NCI-H82 (cell line): ENCODE measurements at regions not wholly inside any gene's neighbourhood (a gene's known extent, or its start where the extent isn't known, plus 50 kb on each side); places are given as distances from the start of the nearest gene placed in this dataset.

Experiments used
- DNase-seq: peaks from one replicate; lab custom pipeline; 2025; lab: John Stamatoyannopoulos, UW

DNA sequence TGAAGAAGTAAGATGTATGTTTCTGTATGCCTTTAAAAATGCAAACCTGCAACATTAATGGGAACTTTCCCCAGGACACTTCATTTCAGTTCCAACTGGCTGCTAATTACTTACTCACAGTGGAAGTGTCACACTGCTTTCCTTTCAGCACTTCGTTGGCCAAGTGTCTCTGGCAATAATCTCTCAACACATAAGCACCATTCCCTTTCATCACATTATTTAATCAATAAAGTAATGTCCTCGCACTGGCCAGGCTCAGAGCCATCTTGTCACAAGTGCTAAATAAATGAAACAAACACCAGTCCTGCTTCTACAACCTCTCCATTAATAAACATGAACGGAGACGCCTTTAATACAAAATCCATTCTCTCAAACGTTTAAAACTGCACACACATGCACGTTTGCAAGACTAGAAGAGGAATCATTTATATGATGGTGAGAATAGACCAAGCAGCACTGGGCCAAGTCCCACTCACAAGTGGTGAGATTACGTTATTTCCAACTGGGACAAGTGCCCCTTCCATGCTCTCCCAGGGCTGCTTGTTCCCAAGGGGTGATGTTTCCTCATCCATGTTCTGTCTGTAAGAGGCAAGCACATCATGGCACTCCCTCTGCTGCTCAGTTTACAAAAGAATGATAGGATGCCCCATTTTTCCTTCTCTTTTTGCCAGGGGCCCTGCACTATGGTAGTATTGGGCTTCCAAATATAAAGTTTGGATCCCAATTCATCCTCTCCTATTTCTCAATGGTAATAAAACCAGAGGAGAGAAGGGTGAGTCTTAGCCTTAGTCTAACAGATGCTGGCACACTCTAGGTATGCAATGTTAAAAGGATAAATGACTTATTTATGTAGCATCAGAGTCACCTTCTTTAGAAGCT is 56.8 kb upstream of the ETAA1 start:
- DNase-seq, result no peak

DNA sequence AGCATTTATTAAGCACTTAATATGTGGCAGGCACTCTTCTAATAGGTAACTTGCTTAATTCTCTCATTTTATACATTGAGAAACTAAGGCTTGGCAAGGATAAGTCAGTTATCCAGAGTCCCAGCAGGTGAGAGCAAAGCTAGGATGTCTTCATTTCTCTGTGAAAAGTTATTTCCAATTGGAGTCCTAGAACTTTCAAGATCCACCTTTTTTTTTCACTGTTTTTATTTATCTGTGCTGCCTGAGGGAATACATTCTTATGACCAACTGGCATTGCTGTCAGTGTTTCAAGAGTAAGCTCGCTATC is 56.2 kb upstream of the ETAA1 start:
- DNase-seq, result no peak

DNA sequence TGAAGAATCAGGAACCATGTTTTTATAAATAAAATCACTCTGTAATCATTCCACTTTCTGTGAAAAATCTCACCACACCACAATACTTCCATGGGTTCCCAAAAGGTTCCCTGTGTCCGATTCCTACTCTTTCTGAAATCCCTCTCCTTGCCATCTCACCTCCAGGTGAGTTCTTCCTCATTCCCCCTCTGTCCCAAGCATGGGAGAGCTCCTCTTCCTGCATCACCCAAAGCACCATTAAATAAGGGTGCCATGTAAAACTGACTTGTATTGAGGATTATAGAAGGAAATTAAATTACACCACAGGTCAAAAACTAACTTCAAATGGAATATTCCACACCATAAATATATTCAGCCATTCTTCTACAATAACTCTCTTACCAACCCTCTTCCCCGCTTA is 55.8 kb upstream of the ETAA1 start:
- DNase-seq, result no peak

DNA sequence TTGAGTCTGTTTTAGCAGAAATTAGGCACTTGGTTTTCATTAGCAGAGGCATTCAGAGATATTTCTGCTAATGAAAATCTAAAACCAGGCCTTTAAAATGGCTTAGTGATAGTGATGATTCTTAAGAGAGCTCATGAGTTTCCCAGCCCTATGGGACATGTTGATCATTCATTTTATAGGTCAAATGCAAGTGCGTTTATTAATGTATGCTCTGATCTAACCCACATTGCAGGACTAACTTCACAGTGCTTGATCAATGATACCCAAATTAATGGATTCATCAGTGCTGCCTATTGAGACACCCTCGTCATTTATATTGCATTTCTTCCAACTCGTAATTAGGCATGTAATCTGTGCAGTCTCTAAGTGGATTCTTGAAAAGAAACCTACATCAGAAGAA is 54.7 kb upstream of the ETAA1 start:
- no peak for DNase-seq

DNA sequence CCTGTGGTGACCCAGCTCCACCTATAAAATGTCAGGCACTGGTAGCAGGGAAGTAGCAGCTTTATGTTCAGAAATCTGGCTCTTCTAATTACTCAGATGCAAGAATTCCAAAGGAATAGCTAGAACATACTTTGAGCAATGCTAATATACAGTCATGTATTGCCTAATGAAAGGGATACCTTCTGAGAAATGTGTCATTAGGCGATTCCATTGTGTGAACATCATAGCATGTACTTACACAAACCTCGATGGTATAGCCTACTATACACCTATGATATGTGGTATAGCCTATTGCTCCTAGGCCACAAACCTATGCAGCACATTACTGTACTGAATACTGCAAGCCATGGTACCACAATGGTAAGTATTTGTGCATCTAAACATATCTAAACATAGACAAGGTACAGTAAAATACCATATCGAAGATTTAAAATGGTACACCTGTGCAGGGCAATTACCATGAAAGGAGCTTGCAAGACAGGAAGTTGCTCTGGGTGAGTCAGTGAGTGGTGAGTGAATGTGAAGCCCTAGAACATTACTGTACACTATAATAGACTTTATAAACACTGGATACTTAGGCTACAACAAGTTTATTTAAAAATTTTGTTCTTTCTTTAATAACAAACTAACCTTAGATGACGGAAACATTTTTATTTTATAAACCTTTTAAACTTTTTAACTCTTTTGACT is 50.3 kb upstream of the ETAA1 start:
- DNase-seq, result no peak
